Osteocyte (in vitro differentiated cells): ENCODE measurements at regions not wholly inside any gene's neighbourhood (a gene's known extent, or its start where the extent isn't known, plus 50 kb on each side); places are given as distances from the start of the nearest gene placed in this dataset.

Experiments
- DNase-seq: peaks from one replicate; pipeline ENCODE4 v3.0.0; 2021; ENCODE audit warnings: mixed read lengths; ENCODE audit not compliant: unreplicated experiment; ENCODE audit errors: extremely low spot score
- H3K27ac Mint-ChIP-seq: one replicate; pipeline ENCODE4 v1.8.0; 2021; ENCODE audit warnings: mild to moderate bottlenecking, mixed read lengths; ENCODE audit not compliant: unreplicated experiment
- H3K27me3 Mint-ChIP-seq: one replicate; pipeline ENCODE4 v1.8.0; 2021; ENCODE audit warnings: mixed read lengths; ENCODE audit not compliant: unreplicated experiment
- H3K36me3 Mint-ChIP-seq: one replicate; pipeline ENCODE4 v1.8.0; 2021; ENCODE audit warnings: mixed read lengths; ENCODE audit not compliant: unreplicated experiment
- H3K4me1 Mint-ChIP-seq: one replicate; pipeline ENCODE4 v1.8.0; 2021; ENCODE audit warnings: mixed read lengths; ENCODE audit not compliant: unreplicated experiment
- H3K4me3 Mint-ChIP-seq: one replicate; pipeline ENCODE4 v1.8.0; 2021; ENCODE audit warnings: mild to moderate bottlenecking, moderate library complexity, mixed read lengths; ENCODE audit not compliant: unreplicated experiment
- H3K9me3 Mint-ChIP-seq: one replicate; pipeline ENCODE4 v1.8.0; 2021; ENCODE audit warnings: mixed read lengths; ENCODE audit not compliant: unreplicated experiment
- TF ChIP-seq, protein P1 (sequence below): fragments of 200-600 bp; sonication (generic); IDR thresholded peaks from 2 replicates; pipeline ENCODE4 v1.5.0; 2021; ENCODE audit warnings: antibody characterized with exemption, mild to moderate bottlenecking, moderate library complexity

DNA sequence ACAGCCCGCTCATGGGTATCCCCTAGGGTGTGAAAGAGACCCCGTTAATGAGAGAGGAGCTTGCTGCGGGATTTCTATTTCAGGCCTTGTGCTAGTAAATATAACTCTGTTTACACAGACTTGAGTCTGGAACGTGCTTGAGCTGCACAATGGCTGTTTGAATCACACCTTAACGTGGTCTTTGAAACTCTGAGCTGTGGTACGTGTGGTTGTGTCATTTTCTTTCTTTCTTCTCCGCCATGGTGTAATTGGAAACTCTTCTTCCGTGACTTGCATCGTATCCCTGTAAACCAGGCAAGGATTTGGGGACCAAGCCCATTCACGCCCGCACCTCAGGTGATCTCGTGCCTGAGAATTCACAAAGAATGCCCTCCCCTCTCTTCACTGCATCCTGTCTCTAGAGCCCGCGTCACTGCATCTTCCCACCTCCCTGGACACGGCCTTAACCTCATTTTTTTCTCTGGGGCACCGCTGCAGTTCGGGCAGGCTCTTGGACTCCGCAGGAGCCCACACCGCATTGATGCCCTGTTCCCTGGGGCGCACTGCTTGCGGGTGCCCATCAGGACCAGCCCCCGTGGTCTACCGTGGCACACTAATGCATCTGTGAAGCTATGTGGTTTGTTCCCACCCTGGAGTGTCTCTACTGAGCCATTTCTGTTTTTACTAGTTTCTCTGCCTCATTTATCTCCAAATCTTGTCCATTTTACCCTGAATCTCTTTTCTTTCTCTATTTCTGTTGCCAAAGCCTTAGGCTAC is 78.4 kb upstream of the PARP11 start:
- Mint-ChIP-seq H3K27me3 (peaks cover 3% of the 10 kb centered on the region), H3K4me1 (no peaks in the 10 kb centered on the region), H3K4me3 (no peak overlapping the region), H3K36me3 (no peaks in the 10 kb centered on the region), H3K27ac (no peak overlapping the region), H3K9me3 (no peaks in the 10 kb centered on the region)
- no peak for DNase-seq
- TF ChIP-seq, protein P1, sequence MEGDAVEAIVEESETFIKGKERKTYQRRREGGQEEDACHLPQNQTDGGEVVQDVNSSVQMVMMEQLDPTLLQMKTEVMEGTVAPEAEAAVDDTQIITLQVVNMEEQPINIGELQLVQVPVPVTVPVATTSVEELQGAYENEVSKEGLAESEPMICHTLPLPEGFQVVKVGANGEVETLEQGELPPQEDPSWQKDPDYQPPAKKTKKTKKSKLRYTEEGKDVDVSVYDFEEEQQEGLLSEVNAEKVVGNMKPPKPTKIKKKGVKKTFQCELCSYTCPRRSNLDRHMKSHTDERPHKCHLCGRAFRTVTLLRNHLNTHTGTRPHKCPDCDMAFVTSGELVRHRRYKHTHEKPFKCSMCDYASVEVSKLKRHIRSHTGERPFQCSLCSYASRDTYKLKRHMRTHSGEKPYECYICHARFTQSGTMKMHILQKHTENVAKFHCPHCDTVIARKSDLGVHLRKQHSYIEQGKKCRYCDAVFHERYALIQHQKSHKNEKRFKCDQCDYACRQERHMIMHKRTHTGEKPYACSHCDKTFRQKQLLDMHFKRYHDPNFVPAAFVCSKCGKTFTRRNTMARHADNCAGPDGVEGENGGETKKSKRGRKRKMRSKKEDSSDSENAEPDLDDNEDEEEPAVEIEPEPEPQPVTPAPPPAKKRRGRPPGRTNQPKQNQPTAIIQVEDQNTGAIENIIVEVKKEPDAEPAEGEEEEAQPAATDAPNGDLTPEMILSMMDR, result no peak

DNA sequence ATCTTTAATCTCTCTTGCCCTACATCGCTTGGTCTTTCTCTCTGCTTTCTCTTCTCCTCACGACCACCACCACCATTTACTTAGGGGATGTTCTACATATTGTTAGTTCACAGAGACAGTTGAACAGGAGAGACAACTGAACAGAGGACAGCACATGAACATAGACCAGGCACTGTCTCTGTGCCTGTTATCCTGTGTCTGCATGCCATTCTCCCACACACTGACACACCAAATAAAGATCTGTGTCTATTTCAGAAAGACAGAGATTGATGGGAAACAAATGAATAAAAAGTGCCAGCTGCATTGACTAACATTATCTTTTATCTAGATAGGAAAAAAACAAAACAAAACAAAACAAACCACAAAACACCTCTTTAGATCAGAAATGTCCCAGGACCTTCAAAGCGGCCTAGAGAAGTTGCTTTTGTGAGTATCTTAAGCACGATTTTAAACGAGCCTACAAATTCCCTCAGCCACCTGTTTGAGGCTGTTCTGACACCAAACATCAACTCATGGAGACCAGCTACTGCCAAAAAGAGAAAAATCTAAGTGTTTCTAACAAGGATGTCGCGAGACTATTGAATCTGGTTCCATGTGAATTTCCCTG is 77.6 kb upstream of the PARP11 start:
- TF ChIP-seq, protein P1, result no peak
- no peaks in the 10 kb centered on the region for H3K9me3 Mint-ChIP-seq
- H3K4me1 Mint-ChIP-seq, result no peaks in the 10 kb centered on the region
- H3K36me3 Mint-ChIP-seq, result no peaks in the 10 kb centered on the region
- DNase-seq, result no peak
- H3K4me3 Mint-ChIP-seq, result no peak overlapping the region
- no peak overlapping the region for H3K27ac Mint-ChIP-seq
- peaks cover 7% of the 10 kb centered on the region for H3K27me3 Mint-ChIP-seq

DNA sequence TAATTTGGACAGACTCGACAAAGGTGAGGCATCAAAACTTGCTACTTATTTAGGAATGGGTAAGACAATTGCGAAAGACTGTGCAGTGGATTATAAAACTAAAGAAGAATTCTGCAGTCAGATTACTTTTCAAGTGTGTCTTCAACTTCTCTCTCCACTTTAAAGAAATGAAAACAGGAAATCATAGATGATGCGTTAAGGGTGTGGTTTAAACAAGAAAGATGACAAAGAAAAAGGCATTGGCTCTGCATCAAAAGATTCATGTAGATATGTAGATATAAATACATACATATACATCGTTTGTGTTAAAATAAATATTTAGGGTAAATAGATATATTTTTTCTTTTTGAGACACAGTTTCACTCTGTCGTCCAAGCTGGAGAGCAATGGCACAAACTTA is 74.6 kb upstream of the PARP11 start:
- peaks cover 7% of the 10 kb centered on the region for H3K27me3 Mint-ChIP-seq
- H3K27ac Mint-ChIP-seq, result no peak overlapping the region
- no peaks in the 10 kb centered on the region for H3K4me1 Mint-ChIP-seq
- no peaks in the 10 kb centered on the region for H3K9me3 Mint-ChIP-seq
- no peak for DNase-seq
- no peak overlapping the region for H3K4me3 Mint-ChIP-seq
- H3K36me3 Mint-ChIP-seq, result no peaks in the 10 kb centered on the region
- TF ChIP-seq, protein P1, result no peak

DNA sequence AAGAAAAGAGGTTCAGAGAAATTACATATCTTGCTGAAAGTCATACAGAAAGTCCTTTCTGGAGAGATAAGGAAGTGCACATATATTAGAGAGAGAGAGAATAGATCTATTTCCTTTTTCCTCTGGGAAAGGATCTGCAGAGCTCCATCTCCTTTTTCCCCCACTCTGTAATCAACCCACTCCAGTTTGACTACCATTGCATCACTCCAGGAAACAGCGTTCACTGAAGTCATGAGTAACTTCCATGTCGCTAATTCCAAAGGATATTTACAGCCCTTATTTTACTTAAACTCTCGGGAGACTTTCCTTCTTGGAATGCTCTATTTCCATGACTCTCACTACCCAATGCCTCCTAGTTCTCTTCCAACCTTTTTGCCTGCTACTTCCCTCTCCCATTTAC is 72.5 kb upstream of the PARP11 start:
- no peak for DNase-seq
- no peaks in the 10 kb centered on the region for H3K4me1 Mint-ChIP-seq
- TF ChIP-seq, protein P1, result no peak
- no peaks in the 10 kb centered on the region for H3K9me3 Mint-ChIP-seq
- H3K4me3 Mint-ChIP-seq, result no peak overlapping the region
- H3K27ac Mint-ChIP-seq, result no peak overlapping the region
- H3K36me3 Mint-ChIP-seq, result no peaks in the 10 kb centered on the region
- H3K27me3 Mint-ChIP-seq, result peaks cover 4% of the 10 kb centered on the region

DNA sequence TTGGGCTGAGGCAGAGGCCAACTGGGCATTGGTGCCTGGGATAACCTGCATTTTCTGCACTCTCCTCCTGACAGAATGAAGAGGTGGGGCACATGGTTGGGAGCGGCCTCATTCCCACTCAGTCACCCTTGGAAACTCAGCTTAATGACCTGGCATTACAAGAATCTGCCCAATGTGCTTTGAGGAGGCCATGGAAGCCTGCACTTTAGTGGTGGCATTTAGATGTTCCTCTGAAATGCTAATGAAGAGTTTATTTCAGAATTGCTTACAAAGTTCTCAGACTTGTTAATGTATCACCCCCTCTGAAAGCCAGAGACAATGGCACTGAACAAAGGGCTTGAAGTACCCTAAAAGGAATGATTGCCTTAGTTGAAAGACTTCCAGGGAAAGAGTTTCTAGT is 71.4 kb upstream of the PARP11 start:
- no peaks in the 10 kb centered on the region for H3K9me3 Mint-ChIP-seq
- no peak overlapping the region for H3K4me3 Mint-ChIP-seq
- no peak for DNase-seq
- no peaks in the 10 kb centered on the region for H3K4me1 Mint-ChIP-seq
- H3K27me3 Mint-ChIP-seq, result peaks cover 4% of the 10 kb centered on the region
- TF ChIP-seq, protein P1, result no peak
- H3K36me3 Mint-ChIP-seq, result no peaks in the 10 kb centered on the region
- no peak overlapping the region for H3K27ac Mint-ChIP-seq
